Left ventricle myocardium inferior (tissue), 1 donor: ENCODE measurements at regions not wholly inside any gene's neighbourhood (a gene's known extent, or its start where the extent isn't known, plus 50 kb on each side); places are given as distances from the start of the nearest gene placed in this dataset.

Experiments
- DNase-seq: peaks from one replicate; pipeline ENCODE4 v3.0.0-alpha.2; 2020
- H3K27ac ChIP-seq: fragments of 200-600 bp; replicated peaks from 2 replicates; pipeline ENCODE4 v1.8.0; 2021
- H3K27me3 ChIP-seq: fragments of 200-600 bp; 2 replicates; pipeline ENCODE4 v1.8.0; 2021; ENCODE audit warnings: low read depth
- H3K36me3 ChIP-seq: fragments of 200-600 bp; 2 replicates; pipeline ENCODE4 v1.8.0; 2021
- H3K4me1 ChIP-seq: fragments of 200-600 bp; 2 replicates; pipeline ENCODE4 v1.8.0; 2021
- H3K4me3 ChIP-seq: fragments of 200-600 bp; 2 replicates; pipeline ENCODE4 v1.8.0; 2021; ENCODE audit warnings: mild to moderate bottlenecking, moderate library complexity
- H3K9me3 ChIP-seq: fragments of 200-600 bp; replicated peaks from 2 replicates; pipeline ENCODE4 v1.8.0; 2021
- intact Hi-C: fragments of 100-400 bp; cut with micrococcal nuclease; formaldehyde crosslinking; loops from one replicate; pipeline ENCODE4 v1.11.0; 2022
- TF ChIP-seq, protein P1 (sequence below): fragments of 200-600 bp; IDR thresholded peaks from 2 replicates; pipeline ENCODE4 v1.8.0; 2021; ENCODE audit warnings: antibody characterized with exemption, mild to moderate bottlenecking, borderline replicate concordance
- donor health status: DM: no; HTN: yes; CAD: no; lungs with severe emphysema.

DNA sequence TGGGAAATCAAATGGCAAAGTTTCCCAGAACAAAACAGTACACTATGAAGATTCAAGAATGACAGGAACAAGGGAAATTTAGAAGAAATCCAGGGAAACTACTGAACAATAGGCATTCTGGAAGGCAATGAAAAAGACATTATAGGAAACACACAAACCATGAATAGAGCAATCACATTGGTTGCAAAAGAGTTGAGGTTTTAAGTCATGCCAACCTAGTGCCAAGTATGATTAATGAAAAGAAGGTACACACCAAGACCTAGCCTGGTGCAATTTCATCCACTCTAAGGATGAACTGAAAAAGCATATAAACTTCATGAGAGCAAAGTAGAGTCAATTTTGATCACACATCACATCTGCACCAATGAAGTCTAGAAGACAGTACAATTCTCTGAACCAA lies 326.9 kb downstream of the PDHA2 start:
- Histone ChIP-seq H3K4me3 (no peak overlapping the region), H3K9me3 (peaks cover 15% of the 10 kb centered on the region), H3K4me1 (no peaks in the 10 kb centered on the region), H3K27me3 (no peaks in the 10 kb centered on the region), H3K36me3 (no peaks in the 10 kb centered on the region), H3K27ac (no peak overlapping the region)
- intact Hi-C loops = no loop called here
- DNase-seq = no peak
- TF ChIP-seq, protein P1, sequence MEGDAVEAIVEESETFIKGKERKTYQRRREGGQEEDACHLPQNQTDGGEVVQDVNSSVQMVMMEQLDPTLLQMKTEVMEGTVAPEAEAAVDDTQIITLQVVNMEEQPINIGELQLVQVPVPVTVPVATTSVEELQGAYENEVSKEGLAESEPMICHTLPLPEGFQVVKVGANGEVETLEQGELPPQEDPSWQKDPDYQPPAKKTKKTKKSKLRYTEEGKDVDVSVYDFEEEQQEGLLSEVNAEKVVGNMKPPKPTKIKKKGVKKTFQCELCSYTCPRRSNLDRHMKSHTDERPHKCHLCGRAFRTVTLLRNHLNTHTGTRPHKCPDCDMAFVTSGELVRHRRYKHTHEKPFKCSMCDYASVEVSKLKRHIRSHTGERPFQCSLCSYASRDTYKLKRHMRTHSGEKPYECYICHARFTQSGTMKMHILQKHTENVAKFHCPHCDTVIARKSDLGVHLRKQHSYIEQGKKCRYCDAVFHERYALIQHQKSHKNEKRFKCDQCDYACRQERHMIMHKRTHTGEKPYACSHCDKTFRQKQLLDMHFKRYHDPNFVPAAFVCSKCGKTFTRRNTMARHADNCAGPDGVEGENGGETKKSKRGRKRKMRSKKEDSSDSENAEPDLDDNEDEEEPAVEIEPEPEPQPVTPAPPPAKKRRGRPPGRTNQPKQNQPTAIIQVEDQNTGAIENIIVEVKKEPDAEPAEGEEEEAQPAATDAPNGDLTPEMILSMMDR = no peak

DNA sequence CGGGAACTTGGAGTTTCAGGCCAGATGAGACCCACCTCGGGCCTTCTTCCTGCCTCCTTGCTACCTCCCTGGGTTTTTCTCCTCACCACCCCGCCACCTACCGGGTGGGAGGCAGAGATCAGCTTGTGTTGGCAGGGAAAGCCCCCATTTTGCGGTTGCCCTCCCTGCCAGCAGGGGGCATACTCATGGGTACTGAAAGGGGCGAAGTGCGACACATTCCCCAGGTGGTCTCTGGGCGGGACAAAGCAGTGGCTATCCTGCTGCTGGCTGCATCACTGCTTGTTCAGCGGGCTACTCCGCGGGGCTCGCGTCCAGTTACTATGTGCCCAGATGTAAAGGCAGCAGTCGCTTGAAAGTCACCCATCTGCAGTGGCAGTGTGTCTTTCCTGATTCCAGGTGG lies 330.3 kb downstream of the PDHA2 start:
- TF ChIP-seq, protein P1 = no peak
- Histone ChIP-seq H3K4me3 (no peak overlapping the region), H3K27me3 (no peaks in the 10 kb centered on the region), H3K9me3 (peaks cover 15% of the 10 kb centered on the region), H3K27ac (no peak overlapping the region), H3K36me3 (no peaks in the 10 kb centered on the region), H3K4me1 (no peaks in the 10 kb centered on the region)
- intact Hi-C loops = no loop called here
- no peak for DNase-seq

DNA sequence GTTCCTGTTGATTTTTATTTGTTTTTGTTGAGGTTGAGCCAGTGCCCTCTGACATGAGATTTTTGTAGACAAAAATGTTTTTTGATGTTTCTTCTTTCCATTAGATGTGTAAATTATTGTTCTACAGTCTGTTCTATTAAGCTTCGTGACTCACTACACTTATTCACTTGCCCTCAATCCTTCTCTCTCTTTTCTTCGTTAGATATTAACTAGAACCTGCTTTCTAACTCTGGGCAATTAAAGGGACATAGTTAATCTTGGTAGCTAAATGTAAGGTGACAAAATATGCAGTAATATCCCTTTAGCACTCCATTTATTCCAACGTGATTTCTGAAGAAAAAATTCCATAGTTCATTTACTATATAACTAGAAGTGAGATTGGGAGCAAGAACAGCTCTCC lies 333.9 kb downstream of the PDHA2 start:
- intact Hi-C loops = no loop called here
- DNase-seq = no peak
- Histone ChIP-seq H3K36me3 (no peaks in the 10 kb centered on the region), H3K27me3 (no peaks in the 10 kb centered on the region), H3K9me3 (peaks cover 7% of the 10 kb centered on the region), H3K27ac (no peak overlapping the region), H3K4me3 (no peak overlapping the region), H3K4me1 (no peaks in the 10 kb centered on the region)
- TF ChIP-seq, protein P1 = no peak

DNA sequence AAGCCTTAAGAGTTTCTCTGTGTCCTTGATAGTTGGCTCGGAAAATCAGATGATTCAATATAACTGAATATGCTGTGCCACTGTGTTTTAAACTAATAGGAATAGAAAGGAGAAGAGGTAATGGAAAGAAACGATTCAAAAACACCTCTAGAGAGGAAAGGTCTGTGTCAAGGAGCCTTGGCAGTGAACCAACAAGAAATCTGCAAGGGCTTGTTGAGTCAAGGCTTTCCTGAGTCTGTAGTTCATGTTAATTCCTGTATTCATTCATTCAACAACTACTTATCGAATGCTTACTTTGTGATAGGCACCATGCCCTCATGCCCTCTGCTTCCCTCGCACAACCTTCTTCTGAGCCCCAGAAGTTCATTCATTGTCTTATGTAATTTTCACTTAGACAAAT lies 336.0 kb downstream of the PDHA2 start:
- DNase-seq = no peak
- intact Hi-C loops = no loop called here
- no peak overlapping the region for H3K4me3 ChIP-seq
- H3K27me3 ChIP-seq = no peaks in the 10 kb centered on the region
- H3K27ac ChIP-seq = no peak overlapping the region
- H3K36me3 ChIP-seq = no peaks in the 10 kb centered on the region
- TF ChIP-seq, protein P1 = no peak
- H3K4me1 ChIP-seq = no peaks in the 10 kb centered on the region
- H3K9me3 ChIP-seq = no peaks in the 10 kb centered on the region

DNA sequence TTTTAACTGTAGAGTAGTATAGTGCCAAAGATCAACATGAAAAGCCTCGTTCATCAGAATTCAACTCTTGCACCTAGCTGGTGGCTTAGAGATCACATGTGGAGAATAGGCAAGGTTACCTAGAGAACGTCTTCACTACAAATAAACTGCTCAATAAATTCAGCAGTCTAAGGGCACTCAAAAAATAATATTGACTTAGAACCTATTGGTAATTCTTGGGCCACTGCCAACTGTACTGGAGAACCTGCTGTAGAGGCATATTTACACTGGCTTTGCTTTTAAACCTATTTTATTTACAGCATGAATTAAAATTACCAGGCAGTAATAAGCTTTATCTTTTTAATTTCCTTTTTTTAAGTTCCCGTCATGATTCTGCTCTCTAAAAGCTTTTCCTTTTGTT lies 343.7 kb downstream of the PDHA2 start:
- TF ChIP-seq, protein P1 = no peak
- intact Hi-C loops = no loop called here
- H3K4me3 ChIP-seq = no peak overlapping the region

DNA sequence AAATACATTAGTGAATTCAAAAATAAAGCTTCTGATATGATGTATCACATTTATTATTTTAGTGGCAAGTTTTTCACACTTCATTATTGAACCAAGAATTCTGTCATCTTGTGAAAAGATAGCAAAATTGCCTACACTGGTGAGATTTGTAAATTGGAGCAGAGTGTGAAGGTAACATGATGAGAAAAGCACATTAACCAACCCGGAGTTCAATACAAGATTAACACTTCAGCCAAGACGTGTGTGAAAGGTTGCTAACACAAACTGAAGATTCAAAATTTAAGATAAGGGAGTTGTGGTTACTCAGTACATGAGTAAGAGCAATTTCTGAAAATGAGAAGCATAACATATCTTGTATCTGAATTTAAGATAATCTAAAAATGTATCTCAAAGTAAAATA lies 346.7 kb downstream of the PDHA2 start:
- intact Hi-C loops = no loop called here
- H3K27me3 ChIP-seq = no peaks in the 10 kb centered on the region
- H3K9me3 ChIP-seq = no peaks in the 10 kb centered on the region
- TF ChIP-seq, protein P1 = no peak
- H3K36me3 ChIP-seq = no peaks in the 10 kb centered on the region
- no peak overlapping the region for H3K4me3 ChIP-seq
- no peak overlapping the region for H3K27ac ChIP-seq
- no peaks in the 10 kb centered on the region for H3K4me1 ChIP-seq
- DNase-seq = no peak

More for the DNA sequence above, 343.7 kb downstream of the PDHA2 start:
- no peak for DNase-seq
- H3K9me3 ChIP-seq = no peaks in the 10 kb centered on the region
- no peaks in the 10 kb centered on the region for H3K27me3 ChIP-seq
- no peak overlapping the region for H3K27ac ChIP-seq
- H3K36me3 ChIP-seq = no peaks in the 10 kb centered on the region
- no peaks in the 10 kb centered on the region for H3K4me1 ChIP-seq
